HG02852 (cell line): ENCODE measurements at regions not wholly inside any gene's neighbourhood (a gene's known extent, or its start where the extent isn't known, plus 50 kb on each side); places are given as distances from the start of the nearest gene placed in this dataset.
"Not testable (repeated sequence)": the region's sequence is repeated elsewhere in the genome, so short reads cannot be mapped to it uniquely, and the experiment has no call there.

Experiments
- ATAC-seq: cut with Tn5 transposase; IDR thresholded peaks from one replicate; pipeline ENCODE4 v1.9.1; 2021; ENCODE audit warnings: mild to moderate bottlenecking, moderate library complexity; ENCODE audit not compliant: unreplicated experiment

- ATAC-seq: not testable (repeated sequence)
Measured at GRCh38 chr5:135143682-135144081, 109.7 kb upstream of the PITX1 start.

GRCh38 chr5:135141303-135142268 lies 107.6 kb upstream of the PITX1 start:
- ATAC-seq: no peak

- ATAC-seq: no peak
Measured at GRCh38 chr5:135140446-135141204, 106.6 kb upstream of the PITX1 start.

- ATAC-seq: no peak
Measured at GRCh38 chr5:135139381-135140134, 105.5 kb upstream of the PITX1 start.

- ATAC-seq: no peak
Measured at GRCh38 chr5:135138116-135138850, 104.3 kb upstream of the PITX1 start.

- no peak for ATAC-seq
Measured at GRCh38 chr5:135137146-135137915, 103.3 kb upstream of the PITX1 start.

GRCh38 chr5:135136546-135136945 lies 102.5 kb upstream of the PITX1 start:
- ATAC-seq: no peak

GRCh38 chr5:135135530-135136226 lies 101.7 kb upstream of the PITX1 start:
- no peak for ATAC-seq

- ATAC-seq: no peak
Measured at GRCh38 chr5:135134691-135135381, 100.8 kb upstream of the PITX1 start.

GRCh38 chr5:135133698-135134515 lies 99.9 kb upstream of the PITX1 start:
- ATAC-seq: no peak

GRCh38 chr5:135133181-135133580 lies 99.2 kb upstream of the PITX1 start:
- no peak for ATAC-seq

GRCh38 chr5:135131801-135132680 lies 98.0 kb upstream of the PITX1 start:
- no peak for ATAC-seq

GRCh38 chr5:135130261-135131215 lies 96.5 kb upstream of the PITX1 start:
- no peak for ATAC-seq

- ATAC-seq: no peak
Measured at GRCh38 chr5:135129307-135129706, 95.3 kb upstream of the PITX1 start.

- ATAC-seq: no peak
Measured at GRCh38 chr5:135128361-135128760, 94.3 kb upstream of the PITX1 start.
